DMS 273 treated with DMSO at 0.1 percent for 48 hours (cell line): ENCODE measurements at regions not wholly inside any gene's neighbourhood (a gene's known extent, or its start where the extent isn't known, plus 50 kb on each side); places are given as distances from the start of the nearest gene placed in this dataset.

Experiments used
- DNase-seq: peaks from one replicate; lab custom pipeline; 2025; lab: John Stamatoyannopoulos, UW

GRCh38 chr15:87631093-87631492 is 625.4 kb downstream of the NTRK3 start:
- no peak for DNase-seq

DNA sequence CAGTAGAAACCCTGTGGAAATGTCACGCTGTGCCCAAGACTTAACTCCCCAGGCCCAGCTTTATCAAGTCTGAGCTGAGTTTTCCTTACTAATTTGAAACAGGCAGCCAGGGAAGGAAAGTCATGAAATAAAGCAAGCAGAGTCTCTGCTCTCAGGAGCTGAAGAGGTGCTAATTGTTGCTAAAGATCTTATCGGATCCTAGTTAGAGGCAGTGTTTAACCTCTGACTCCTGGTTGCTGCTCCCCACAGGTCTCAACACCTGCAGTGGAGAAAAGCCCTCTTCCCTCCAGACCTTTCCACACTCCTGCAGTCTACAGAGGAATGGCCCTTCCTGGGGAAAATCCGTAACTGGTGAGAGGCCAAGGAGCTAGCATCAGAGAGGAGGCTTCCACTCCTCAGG is 628.2 kb downstream of the NTRK3 start:
- DNase-seq: no peak

- peak; percentile 4 for DNase-seq
Measured at GRCh38 chr15:87626860-87627259, 629.7 kb downstream of the NTRK3 start.

GRCh38 chr15:87623832-87624231 is 632.7 kb downstream of the NTRK3 start:
- DNase-seq: no peak

- DNase-seq: no peak
Measured at GRCh38 chr15:87620393-87620792, 636.1 kb downstream of the NTRK3 start.

GRCh38 chr15:87619161-87619960 is 637.2 kb downstream of the NTRK3 start:
- DNase-seq: peak; percentile 90

DNA sequence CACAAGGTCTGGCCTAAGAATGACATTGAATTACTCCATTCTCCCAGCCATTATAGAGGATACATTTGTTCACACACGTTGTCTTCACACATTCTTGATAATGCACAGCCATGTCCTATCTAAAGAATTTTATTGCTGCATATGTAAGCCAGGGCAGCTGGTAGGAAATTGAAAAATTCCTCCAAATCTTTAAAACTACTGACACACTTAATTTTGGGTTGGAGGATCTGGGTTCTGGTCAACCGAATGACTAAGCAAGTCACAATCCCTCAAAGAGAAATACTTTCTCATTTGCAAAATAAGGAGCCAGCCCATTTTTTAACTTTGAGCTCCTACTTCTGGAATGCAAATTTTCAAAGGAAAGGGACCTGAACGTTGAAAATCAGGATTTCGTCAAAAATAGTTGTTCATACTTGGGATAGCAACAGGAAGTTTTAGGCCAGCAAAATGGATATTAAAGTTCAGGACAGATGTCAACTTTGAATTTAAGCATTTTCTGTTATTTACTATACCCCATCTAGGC is 638.3 kb downstream of the NTRK3 start:
- no peak for DNase-seq

GRCh38 chr15:87614704-87615103 is 641.8 kb downstream of the NTRK3 start:
- no peak for DNase-seq

DNA sequence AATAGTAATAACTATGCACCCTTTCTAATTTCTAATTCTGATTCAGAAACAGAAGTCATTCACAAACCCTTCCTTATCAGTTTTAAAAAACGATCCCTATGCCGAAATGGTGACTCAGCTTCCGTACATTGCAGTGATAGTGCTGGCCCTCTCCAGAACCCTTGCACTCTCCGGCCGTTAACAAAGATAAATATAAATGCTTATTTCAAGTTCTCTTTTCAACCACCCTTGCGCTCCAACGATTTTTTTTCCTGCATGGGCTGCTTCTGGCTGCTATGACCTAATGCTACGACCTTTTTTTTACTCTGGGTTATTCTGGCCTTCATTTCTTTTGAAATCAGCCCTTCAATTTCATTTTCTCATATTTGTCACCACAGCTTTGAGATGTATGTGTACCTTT is 646.2 kb downstream of the NTRK3 start:
- DNase-seq: no peak

GRCh38 chr15:87609894-87610293 is 646.6 kb downstream of the NTRK3 start:
- no peak for DNase-seq

- no peak for DNase-seq
Measured at GRCh38 chr15:87609474-87609873, 647.1 kb downstream of the NTRK3 start.

DNA sequence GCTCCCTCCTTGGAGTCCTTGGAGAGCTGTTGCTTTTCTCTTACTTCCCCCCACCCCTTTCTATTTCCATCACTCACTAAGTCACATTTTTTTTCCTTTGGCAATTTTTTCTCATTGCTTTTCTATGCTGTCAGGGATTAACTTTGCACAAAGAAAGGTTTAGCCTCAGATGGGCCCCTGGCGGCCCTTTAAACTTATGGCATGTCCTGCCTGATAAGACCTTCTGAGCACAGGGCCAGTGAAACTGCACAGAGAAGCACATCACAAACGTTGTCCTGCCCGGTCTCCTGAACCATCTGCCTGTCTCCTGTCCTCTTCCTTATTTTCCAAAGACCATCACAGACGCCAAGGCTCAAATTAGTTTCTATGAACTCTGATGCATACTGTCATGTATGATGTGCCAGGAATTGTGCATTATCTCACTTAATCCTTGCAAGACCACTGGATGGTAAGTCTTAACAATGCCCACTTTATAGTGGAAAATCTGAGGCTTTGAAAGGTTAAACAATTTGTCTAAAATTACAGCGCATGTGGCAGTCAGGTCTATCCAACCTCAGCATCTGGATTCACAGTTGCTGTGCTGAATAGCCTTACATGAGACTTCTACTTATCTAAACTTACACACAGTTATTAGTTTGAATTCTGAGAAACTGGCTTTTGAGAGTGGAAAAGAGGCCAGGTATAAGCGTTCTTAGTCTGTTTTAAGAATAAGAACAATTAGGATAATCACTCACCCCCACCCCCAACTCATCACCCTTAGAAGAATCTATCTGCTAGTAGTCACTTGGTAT is 648.1 kb downstream of the NTRK3 start:
- no peak for DNase-seq

DNA sequence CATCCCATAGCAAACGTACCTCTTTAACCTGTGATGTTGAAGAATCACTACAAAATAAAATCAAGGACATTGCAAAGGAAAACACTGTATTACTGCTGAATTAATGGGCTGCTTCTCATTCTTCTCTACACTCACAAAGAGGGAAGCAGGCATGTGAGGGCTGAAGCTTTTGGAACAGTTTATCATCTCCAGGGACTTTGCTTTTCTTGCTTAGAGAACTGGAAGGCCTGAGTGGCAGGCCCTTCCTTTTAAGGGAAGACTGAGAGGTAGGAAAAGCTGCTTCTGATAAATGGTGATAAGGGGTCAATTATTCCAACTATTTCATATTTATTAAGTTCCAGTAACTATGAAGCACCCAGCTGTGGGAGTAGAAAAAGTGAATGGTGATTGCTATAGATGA is 649.6 kb downstream of the NTRK3 start:
- DNase-seq: no peak

DNA sequence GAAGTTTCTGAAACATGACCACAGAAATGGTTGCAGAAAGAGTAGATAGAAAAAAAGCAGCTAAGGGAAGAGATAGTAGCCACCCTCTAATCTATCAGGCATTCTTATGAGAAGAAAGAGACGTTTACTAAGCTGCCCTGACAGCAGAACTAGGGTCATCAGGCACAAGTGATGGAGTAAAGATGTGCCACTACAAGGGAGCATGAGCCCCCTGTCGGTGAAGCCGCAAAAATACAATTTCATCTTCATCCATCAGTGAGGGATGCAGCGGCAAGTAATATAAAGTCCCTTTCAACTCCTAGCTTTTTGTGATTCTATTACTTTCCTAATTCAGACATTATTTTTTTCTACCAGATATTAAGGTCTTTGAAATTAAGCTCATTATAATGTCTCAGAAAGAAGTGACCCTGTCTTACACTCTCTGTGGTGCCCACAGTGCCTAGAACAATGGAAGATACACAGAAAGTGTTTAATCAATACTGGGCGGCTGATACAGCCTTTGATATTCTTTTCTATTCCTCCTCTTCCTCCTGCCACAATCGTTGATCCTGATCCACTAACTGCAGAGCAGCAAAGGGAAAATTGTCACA is 651.6 kb downstream of the NTRK3 start:
- no peak for DNase-seq

DNA sequence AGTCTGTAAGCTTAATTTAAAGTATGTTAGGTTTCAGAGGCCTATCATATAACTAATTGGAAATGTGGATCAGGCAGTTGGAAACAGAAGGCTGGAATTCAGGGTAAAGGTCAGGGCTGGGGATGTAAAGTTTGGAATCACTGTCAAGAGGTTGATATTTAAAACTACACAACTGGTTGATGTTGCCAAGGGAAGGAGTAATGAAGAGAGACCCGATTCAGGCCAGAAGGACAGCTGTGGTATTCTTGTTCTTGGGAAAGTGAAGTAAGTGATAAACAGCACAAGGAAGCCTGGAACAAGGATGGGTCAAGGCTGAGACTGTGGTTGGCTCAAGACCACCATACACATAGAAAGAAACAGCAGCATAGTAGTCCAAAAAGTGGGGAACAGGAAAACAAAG is 654.2 kb downstream of the NTRK3 start:
- no peak for DNase-seq

GRCh38 chr15:87599616-87600015 is 656.9 kb downstream of the NTRK3 start:
- no peak for DNase-seq

GRCh38 chr15:87597346-87598052 is 659.0 kb downstream of the NTRK3 start:
- DNase-seq: no peak

- DNase-seq: no peak
Measured at GRCh38 chr15:87591582-87591981, 665.0 kb downstream of the NTRK3 start.

GRCh38 chr15:87591042-87591441 is 665.5 kb downstream of the NTRK3 start:
- no peak for DNase-seq

GRCh38 chr15:87589134-87589533 is 667.4 kb downstream of the NTRK3 start:
- DNase-seq: no peak

DNA sequence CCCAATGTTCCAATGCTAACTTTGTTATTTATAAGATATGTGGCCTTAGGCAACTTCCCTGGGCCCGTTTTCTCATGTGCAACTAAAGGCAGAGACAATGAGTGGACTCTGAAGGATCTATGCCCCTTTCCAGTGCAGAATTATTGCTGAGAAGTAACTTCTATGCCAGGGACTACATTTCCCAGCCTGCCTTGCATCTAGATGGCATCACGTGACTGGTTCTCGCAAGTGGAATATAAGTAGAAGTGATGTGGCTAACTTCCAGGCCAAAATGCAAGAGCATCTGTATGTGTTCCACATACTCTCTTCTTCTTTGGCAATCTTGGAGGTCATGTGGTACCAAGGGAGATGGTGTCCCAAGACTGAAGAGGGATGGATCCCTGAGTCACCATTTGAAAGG is 674.4 kb downstream of the NTRK3 start:
- no peak for DNase-seq

DNA sequence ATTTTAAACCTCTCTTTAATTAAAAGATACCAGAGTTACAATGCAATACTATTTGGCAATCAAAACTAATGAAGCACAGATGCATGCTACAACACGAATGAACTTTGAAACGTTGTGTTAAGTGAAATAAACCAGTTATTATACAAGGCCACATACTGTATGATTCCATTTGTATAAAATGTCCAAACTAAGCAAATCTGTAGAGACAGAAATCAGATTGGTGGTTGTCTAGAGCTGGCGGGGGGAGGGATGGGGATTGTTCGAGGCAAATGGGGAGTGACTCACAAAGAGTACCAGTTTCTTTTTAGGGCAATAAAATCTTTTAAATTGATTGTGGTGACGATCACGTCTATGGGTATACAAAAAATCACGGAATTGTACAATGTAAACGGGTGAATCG is 677.0 kb downstream of the NTRK3 start:
- no peak for DNase-seq
